H1 (cell line): ENCODE measurements at regions not wholly inside any gene's neighbourhood (a gene's known extent, or its start where the extent isn't known, plus 50 kb on each side); places are given as distances from the start of the nearest gene placed in this dataset.

Source experiments
- CEBPB ChIP-seq: IDR thresholded peaks from 2 replicates; pipeline ENCODE4 v1.6.1; 2012; ENCODE audit warnings: low read depth, low read length
- CREB1 ChIP-seq: IDR thresholded peaks from 2 replicates; pipeline ENCODE4 v1.6.1; 2012; ENCODE audit warnings: inconsistent platforms
- EZH2 ChIP-seq: fragments of 200-600 bp; sonication (generic); IDR thresholded peaks from 2 replicates; pipeline ENCODE4 v1.7.1; 2012; ENCODE audit warnings: low read depth, mild to moderate bottlenecking, moderate library complexity, low read length, inconsistent platforms; ENCODE audit not compliant: severe bottlenecking
- JUN ChIP-seq: IDR thresholded peaks from 2 replicates; pipeline ENCODE4 v1.6.1; 2011; ENCODE audit warnings: low read depth, mild to moderate bottlenecking, improper control_type of control experiment, low read length
- MAFK ChIP-seq: IDR thresholded peaks from 2 replicates; pipeline ENCODE4 v1.6.1; 2012; ENCODE audit warnings: low read depth, mild to moderate bottlenecking, improper control_type of control experiment, low read length
- RNF2 ChIP-seq: fragments of 200-900, 300-1000 bp; sonication (generic); IDR thresholded peaks from 2 replicates; pipeline ENCODE4 v1.7.1; 2016; ENCODE audit warnings: borderline replicate concordance, low read depth, mild to moderate bottlenecking, antibody characterized with exemption, low read length; ENCODE audit not compliant: poor library complexity, severe bottlenecking; ENCODE audit errors: missing control alignments

DNA sequence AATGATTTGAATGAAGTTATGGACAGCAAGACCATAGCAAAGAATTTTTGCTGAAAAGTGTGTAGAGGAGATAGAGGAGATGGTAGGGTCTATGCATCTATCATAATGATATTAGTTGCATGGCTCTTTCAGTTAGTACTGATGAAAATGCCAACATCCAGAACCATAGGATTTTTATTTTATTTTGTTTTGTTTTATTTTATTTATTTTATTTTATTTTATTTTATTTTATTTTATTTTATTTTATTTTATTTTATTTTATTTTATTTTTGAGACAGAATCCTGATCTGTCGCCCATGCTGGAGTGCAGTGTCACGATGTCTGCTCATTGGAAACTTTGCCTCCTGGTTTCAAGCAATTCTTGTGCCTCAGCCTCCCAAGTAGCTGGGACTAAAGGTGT is 1021.1 kb upstream of the ZEB2 start (continued):
- no peak for TF ChIP-seq CEBPB
- TF ChIP-seq JUN, result no peak
- no peak for TF ChIP-seq MAFK
- TF ChIP-seq CREB1, result no peak
- TF ChIP-seq RNF2, result no peak
- no peak for TF ChIP-seq EZH2
